ENCODE measurements at regions not wholly inside any gene's neighbourhood (a gene's known extent, or its start where the extent isn't known, plus 50 kb on each side); places are given as distances from the start of the nearest gene placed in this dataset.

DNA sequence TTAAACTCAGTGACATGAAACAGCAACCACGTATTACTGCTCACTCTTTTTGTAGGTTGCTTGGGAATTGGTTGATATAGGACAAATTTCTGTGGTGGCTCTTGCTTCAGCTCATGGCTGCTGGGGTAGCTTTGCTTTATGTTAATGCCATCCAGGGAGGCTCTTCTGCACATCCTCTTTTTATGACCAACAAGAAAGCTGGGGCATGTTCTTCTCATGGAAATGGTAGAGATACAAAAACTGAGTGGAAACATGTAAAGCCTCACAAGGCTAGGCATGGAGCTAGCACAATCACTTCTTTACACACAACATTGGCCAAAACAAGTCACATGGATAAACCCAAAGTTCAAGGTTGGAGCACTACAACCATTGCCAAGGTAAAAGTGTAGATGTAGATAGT, 176.8 kb downstream of the NECTIN3 start:
- TF ChIP-seq POLR2AphosphoS5 (IDR thresholded peaks at IDR 0.05; ENCODE audit: insufficient read depth in 1 of 2, low read depth in 1 of 2) (no peak), CTCF (IDR thresholded peaks at IDR 0.05) (no peak), POLR2A (IDR thresholded peaks at IDR 0.05) (no peak)

All from vagina (tissue), 2 donors.